Activated T-cell treated with anti-CD3 and anti-CD28 coated beads, Interleukin-2, amount 50 U/mL, for 4 hours (primary cell): ENCODE measurements at regions not wholly inside any gene's neighbourhood (a gene's known extent, or its start where the extent isn't known, plus 50 kb on each side); places are given as distances from the start of the nearest gene placed in this dataset.

Experiments used
- ATAC-seq, 2 donors: fragments of 200-7000 bp; cut with Tn5 transposase; one replicate each; pipeline ENCODE4 v1.10.0; 2021
- DNase-seq: peaks from one replicate; pipeline ENCODE4 v3.0.0-alpha.2; 2020
- H3K27me3 Mint-ChIP-seq: one replicate; pipeline ENCODE4 v1.8.0; 2021; ENCODE audit warnings: low read depth, mixed read lengths
- H3K36me3 Mint-ChIP-seq: one replicate; pipeline ENCODE4 v1.8.0; 2022; ENCODE audit warnings: mixed read lengths; ENCODE audit not compliant: insufficient read depth
- H3K4me1 Mint-ChIP-seq: one replicate; pipeline ENCODE4 v1.8.0; 2021; ENCODE audit warnings: low read depth, mixed read lengths
- H3K4me3 Mint-ChIP-seq: one replicate; pipeline ENCODE4 v1.8.0; 2021; ENCODE audit warnings: mild to moderate bottlenecking, moderate library complexity, mixed read lengths
- H3K9me3 Mint-ChIP-seq: one replicate; pipeline ENCODE4 v1.8.0; 2021; ENCODE audit warnings: mixed read lengths

DNA sequence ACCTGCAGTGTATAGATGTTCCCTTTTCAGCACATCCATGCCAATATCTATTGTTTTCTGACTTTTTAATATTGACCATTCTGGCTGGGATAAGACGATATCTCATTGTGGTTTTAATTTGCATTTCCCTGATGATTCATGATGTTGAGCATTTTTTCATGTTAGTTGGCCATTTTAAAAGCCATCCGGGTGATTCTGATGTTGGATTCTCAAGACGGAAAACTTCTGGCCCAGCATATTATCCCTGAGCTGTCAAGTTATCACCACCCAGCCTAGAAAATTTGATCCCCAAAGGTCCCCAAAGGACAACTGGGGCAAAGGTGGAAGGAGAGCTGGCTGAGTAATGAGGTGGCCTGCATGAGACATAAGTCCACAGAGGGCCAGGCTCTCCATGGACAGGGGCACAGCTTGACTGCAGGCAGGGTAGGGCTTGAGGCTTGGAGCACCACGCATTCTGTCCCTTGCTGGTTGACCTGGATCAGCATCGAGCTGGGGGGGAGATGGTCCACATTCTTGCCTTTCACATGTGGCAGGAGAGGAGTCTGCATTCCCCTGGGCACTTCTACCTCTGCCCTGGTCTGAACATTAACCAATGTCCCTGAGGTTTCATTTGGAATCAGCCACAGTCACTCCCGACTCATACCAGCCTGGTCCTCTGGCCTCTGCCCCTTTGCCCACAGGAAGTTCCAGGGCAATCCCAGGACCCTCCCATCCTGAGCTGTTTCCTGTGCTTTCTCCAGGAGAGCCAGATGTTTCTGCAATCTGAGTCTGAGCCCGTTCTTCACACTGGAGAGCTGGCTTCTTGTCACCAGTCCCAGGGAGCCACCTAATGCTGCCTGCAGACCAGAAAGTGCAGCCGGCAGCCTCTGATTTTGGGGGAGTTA is 69.2 kb downstream of the ISG20 start:
- H3K27me3 Mint-ChIP-seq: peaks cover 63% of the 10 kb centered on the region
- peaks cover 12% of the 10 kb centered on the region for H3K4me1 Mint-ChIP-seq
- no peaks in the 10 kb centered on the region for H3K36me3 Mint-ChIP-seq
- no peak overlapping the region for H3K4me3 Mint-ChIP-seq
- no peaks in the 10 kb centered on the region for H3K9me3 Mint-ChIP-seq
- ATAC-seq (no peak), DNase-seq (no peak)

DNA sequence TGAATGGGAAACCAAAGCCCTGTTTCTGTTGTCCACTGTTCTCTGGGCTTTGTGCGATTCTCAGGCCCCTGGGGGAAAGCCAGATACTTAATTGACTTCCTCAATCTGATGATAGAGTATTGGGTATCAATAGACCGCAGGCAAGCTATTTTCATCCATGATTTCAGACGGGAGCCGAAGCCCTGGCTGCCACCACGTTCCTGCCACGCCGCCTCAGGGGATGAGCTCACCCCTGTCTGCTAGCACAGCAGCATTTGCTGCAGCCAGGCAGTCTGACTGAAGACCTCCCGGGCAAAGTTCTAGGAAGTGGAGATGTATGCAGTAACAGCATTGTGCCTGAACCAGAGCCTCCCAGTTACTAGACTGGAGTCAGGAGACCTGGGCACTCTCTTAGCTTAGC is 69.8 kb downstream of the ISG20 start:
- no peak overlapping the region for H3K4me3 Mint-ChIP-seq

GRCh38 chr15:88710027-88710715 is 71.4 kb downstream of the ISG20 start:
- no peak overlapping the region for H3K4me3 Mint-ChIP-seq
- H3K27me3 Mint-ChIP-seq: peaks cover 55% of the 10 kb centered on the region
- H3K36me3 Mint-ChIP-seq: no peaks in the 10 kb centered on the region
- no peak for ATAC-seq
- DNase-seq: no peak
- peaks cover 7% of the 10 kb centered on the region for H3K4me1 Mint-ChIP-seq
- H3K9me3 Mint-ChIP-seq: no peaks in the 10 kb centered on the region

More for the DNA sequence above, 69.8 kb downstream of the ISG20 start:
- ATAC-seq (no peak), DNase-seq (no peak)
- Mint-ChIP-seq H3K36me3 (no peaks in the 10 kb centered on the region), H3K4me1 (peaks cover 11% of the 10 kb centered on the region), H3K27me3 (peaks cover 61% of the 10 kb centered on the region), H3K9me3 (no peaks in the 10 kb centered on the region)

DNA sequence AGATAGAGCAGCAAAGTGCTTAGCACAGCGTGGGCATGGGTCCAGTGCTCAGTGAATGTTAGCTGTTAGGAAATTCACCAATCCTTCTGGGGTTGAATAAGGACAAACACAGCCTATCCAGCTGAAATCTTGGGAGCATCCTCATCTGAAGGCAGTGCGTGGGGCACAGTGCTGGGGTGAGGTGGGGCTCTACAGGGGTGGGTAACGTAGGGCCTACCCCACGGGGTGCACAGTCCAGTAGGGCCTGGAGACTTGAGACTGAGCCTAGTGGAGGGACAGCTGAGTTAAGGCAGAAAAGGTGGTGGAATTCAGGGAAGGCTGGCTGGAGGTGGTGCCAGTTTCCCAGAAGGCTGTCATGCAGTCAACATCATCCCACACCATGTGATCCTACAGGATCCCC is 73.0 kb downstream of the ISG20 start:
- DNase-seq (no peak), ATAC-seq (no peak)
- no peaks in the 10 kb centered on the region for H3K36me3 Mint-ChIP-seq
- no peak overlapping the region for H3K4me3 Mint-ChIP-seq
- peaks cover 48% of the 10 kb centered on the region for H3K27me3 Mint-ChIP-seq
- H3K9me3 Mint-ChIP-seq: no peaks in the 10 kb centered on the region
- H3K4me1 Mint-ChIP-seq: no peaks in the 10 kb centered on the region

DNA sequence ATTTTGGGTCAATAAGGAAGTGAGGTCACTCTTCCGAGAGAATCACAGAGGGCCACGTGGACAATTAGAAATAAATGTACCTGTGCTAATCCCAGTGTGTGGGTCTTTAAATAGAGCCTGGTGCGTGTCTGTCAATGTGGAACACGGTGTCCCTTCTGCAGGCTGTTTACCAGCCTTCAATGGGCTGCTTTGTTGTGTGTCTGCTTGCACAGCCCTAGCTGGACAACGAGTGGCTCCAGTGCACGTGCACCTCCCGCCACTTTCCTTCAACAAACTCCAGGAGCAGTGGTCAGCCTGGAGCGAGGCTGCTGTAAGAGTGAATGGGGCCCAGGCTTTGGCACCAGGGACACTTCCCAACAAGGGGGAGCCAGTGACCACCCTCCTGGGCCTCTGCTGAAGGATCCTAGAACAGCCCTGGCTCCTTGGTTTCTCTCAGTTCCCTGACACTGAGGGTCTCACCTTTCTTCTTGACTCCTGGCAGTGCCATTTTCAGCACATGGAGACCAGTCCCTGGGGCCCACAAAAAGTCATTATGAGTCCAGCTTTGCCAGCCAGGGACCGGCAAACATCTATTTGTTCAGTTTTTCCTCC is 76.1 kb downstream of the ISG20 start:
- Mint-ChIP-seq H3K36me3 (no peaks in the 10 kb centered on the region), H3K4me3 (no peak overlapping the region), H3K4me1 (no peaks in the 10 kb centered on the region), H3K27me3 (peaks cover 24% of the 10 kb centered on the region), H3K9me3 (no peaks in the 10 kb centered on the region)
- ATAC-seq (no peak), DNase-seq (no peak)

DNA sequence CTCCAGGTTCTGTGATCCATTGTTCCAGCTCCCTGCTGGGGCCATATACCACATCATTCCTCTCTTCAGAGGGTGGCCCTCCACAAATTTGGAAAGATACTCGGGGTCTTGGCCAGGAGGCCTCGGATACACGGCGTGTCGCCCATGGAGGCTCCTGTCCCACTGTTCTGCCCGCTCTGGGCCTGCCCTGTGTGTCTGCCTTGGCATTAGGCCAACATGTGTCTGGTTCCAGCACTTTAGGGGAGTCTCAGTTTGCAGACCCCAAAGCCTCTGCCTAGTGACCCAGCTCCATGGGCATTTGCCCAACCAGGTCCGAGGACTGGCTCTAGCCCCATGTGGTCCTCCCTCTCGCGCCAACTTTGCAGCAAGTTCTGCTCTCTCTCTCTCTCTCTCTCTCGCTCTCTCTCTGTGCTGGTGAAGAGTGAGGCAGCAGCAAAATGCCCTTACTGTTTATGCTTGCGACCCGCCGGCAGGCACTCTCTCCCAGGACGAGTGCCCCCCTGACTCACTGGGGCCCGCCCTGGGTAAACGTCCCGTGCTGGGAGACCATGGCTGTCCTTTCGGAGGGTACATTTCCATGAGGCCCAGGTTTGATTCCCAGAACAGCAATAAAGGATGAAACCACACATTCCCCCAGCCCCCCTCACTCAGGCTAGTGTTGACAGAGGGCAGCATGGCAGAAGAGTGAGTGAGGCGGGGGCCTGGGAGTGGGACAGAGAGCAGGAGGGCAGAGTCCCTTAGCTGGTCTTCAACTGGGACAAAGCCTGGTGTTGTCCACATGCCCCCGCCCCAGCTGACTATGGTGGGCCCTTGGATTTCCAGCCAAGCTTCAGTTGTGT is 77.9 kb downstream of the ISG20 start:
- ATAC-seq (no peak), DNase-seq (no peak)
- Mint-ChIP-seq H3K9me3 (no peaks in the 10 kb centered on the region), H3K4me1 (no peaks in the 10 kb centered on the region), H3K27me3 (peaks cover 12% of the 10 kb centered on the region), H3K4me3 (no peak overlapping the region), H3K36me3 (no peaks in the 10 kb centered on the region)

GRCh38 chr15:88717382-88718031 is 78.7 kb downstream of the ISG20 start:
- no peaks in the 10 kb centered on the region for H3K9me3 Mint-ChIP-seq
- H3K4me3 Mint-ChIP-seq: no peak overlapping the region
- peaks cover 8% of the 10 kb centered on the region for H3K27me3 Mint-ChIP-seq
- DNase-seq (no peak), ATAC-seq (no peak)
- H3K4me1 Mint-ChIP-seq: no peaks in the 10 kb centered on the region
- H3K36me3 Mint-ChIP-seq: no peaks in the 10 kb centered on the region

GRCh38 chr15:88718731-88719130 is 79.9 kb downstream of the ISG20 start:
- Mint-ChIP-seq H3K4me1 (no peaks in the 10 kb centered on the region), H3K36me3 (no peaks in the 10 kb centered on the region), H3K9me3 (peaks cover 5% of the 10 kb centered on the region), H3K27me3 (peaks cover 7% of the 10 kb centered on the region), H3K4me3 (no peak overlapping the region)
- DNase-seq: no peak
- no peak for ATAC-seq

DNA sequence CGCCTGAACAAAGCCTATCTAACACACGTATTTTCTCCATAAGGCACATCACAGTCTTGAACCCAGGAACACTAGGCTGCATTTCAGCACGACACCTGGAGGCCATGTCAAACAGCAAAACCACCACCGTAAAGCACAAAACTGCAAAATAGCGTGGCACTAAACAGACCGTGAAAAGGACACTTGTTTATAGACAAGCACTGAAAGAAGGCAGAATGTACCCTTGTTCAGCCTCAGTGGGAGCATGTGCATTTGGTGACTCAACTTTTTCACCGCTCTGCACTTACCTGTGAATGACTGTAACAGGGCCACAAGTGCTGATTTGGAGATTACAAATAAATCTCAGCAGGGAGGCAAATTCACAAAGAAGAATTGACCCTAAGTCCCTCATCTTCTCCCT is 80.8 kb downstream of the ISG20 start:
- H3K27me3 Mint-ChIP-seq: peaks cover 7% of the 10 kb centered on the region
- no peak for ATAC-seq
- H3K4me1 Mint-ChIP-seq: no peaks in the 10 kb centered on the region

DNA sequence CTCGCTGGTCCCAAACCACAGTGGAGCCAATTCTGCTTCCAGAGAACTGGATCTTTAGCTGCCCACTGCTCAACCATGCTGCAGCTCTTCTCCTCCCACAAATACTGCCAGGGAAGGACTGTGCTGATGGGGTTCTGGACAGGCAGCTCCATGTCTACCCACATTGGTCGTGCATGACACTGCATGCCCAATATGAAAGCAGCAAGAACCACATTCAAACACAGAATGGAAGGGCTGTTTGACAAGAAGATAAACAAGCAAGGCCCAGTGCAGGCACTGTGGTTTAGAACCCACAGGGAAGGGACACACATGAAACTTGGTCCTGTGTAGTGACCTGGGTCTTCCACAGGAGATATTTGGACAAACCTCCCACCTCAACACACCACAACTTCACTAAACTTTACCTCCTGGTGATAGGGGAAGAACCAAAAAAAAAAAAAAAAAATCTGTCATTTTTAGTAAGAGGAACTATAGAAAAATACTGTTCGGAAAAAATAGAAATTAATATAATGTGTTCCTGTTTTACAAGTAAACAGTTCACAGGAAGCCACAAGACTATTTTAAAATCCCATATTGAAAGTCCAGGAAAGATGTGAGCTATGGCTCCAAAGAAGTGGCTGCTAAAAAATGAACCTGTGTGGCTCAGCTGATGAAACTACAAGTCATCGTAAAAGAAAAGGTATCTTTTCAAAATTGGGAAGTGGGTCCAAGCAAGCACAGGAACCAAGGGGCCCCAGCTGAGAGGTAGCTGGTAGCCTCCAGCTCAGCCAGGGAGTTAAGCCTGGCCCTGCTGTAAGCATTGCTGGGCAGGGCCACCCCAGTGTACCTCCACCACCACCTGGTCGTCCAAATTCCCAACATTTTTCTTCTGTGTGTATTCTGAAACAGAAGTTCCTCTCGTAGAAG is 77.7 kb upstream of the ACAN start:
- no peaks in the 10 kb centered on the region for H3K36me3 Mint-ChIP-seq
- H3K4me3 Mint-ChIP-seq: no peak overlapping the region
- peaks cover 2% of the 10 kb centered on the region for H3K4me1 Mint-ChIP-seq
- peaks cover 6% of the 10 kb centered on the region for H3K27me3 Mint-ChIP-seq
- H3K9me3 Mint-ChIP-seq: peaks cover 5% of the 10 kb centered on the region
- ATAC-seq (no peak), DNase-seq (no peak)

More for the DNA sequence above, 80.8 kb downstream of the ISG20 start:
- Mint-ChIP-seq H3K4me3 (no peak overlapping the region), H3K9me3 (peaks cover 5% of the 10 kb centered on the region), H3K36me3 (no peaks in the 10 kb centered on the region)
- no peak for DNase-seq

- no peak for ATAC-seq
- peaks cover 5% of the 10 kb centered on the region for H3K9me3 Mint-ChIP-seq
- no peak for DNase-seq
- H3K4me1 Mint-ChIP-seq: peaks cover 2% of the 10 kb centered on the region
- no peak overlapping the region for H3K4me3 Mint-ChIP-seq
- peaks cover 6% of the 10 kb centered on the region for H3K27me3 Mint-ChIP-seq
- no peaks in the 10 kb centered on the region for H3K36me3 Mint-ChIP-seq
These were observed 75.8 kb upstream of the ACAN start for GRCh38 chr15:88727439-88727838.

DNA sequence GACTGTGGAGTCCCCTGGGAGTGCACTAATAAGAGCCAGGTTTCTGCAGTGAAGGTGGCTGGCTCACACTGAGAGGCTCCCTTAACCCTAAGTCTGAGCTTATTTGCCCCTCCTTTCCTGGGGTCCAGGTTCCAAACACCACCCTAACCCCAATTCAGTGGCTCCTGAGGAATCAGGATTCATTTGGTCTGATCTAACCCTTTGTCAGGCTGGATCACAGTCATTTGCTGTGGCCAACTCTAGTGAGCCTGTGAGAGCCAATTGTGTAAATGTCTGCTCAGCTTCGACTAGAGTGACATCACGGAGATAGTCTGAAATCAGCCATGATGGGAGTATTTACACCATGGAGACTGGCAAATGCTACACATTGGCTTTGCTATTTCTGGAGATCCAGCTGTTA is 73.7 kb upstream of the ACAN start:
- no peaks in the 10 kb centered on the region for H3K36me3 Mint-ChIP-seq
- H3K4me1 Mint-ChIP-seq: peaks cover 2% of the 10 kb centered on the region
- ATAC-seq: no peak
- H3K4me3 Mint-ChIP-seq: no peak overlapping the region
- H3K9me3 Mint-ChIP-seq: no peaks in the 10 kb centered on the region
- no peak for DNase-seq
- peaks cover 3% of the 10 kb centered on the region for H3K27me3 Mint-ChIP-seq

DNA sequence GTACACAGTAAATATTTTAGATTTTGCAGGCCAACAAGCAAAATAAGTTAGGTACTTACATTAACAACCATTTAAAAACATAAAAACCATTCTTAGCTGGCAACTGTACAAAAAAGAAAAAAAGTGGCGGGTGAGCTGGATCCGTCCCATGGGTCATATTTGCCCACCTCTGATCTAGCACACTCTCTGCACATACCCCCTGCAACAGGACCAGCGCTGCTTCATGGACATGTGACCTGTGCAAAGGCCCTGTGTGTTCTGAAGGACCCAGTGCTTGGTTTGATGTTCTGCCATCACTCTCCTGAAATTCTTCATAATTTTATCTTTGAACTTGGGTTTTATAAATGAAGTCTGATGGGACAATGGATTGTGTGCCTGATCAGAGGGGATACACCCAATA is 72.5 kb upstream of the ACAN start:
- DNase-seq (no peak), ATAC-seq (no peak)
- peaks cover 2% of the 10 kb centered on the region for H3K4me1 Mint-ChIP-seq
- peaks cover 7% of the 10 kb centered on the region for H3K27me3 Mint-ChIP-seq
- H3K9me3 Mint-ChIP-seq: no peaks in the 10 kb centered on the region
- no peaks in the 10 kb centered on the region for H3K36me3 Mint-ChIP-seq
- H3K4me3 Mint-ChIP-seq: no peak overlapping the region
